HEK293T (cell line): ENCODE measurements at regions not wholly inside any gene's neighbourhood (a gene's known extent, or its start where the extent isn't known, plus 50 kb on each side); places are given as distances from the start of the nearest gene placed in this dataset.

ENCODE experiments used
- CTCF ChIA-PET: fragments of 350-600 bp; formaldehyde crosslinking; extraction: SDS; loops from one replicate; lab custom pipeline; 2021; ENCODE audit warnings: antibody characterized with exemption, inconsistent platforms; lab: Yijun Ruan, JAX
- POLR2A ChIA-PET: fragments of 350-600 bp; formaldehyde crosslinking; extraction: SDS; loops from one replicate; lab custom pipeline; 2020; ENCODE audit warnings: antibody characterized with exemption, inconsistent platforms; lab: Yijun Ruan, JAX
- DNase-seq: peaks from one replicate; pipeline ENCODE4 v3.0.0; 2012; ENCODE audit warnings: mixed read lengths; ENCODE audit errors: extremely low spot score
- ARNT ChIP-seq: fragments of 450-650 bp; IDR thresholded peaks from 2 replicates; pipeline ENCODE4 v1.6.1; 2017; ENCODE audit warnings: mild to moderate bottlenecking
- BHLHE40 ChIP-seq: fragments of 450-650 bp; IDR thresholded peaks from 2 replicates; pipeline ENCODE4 v1.6.1; 2016; ENCODE audit warnings: mild to moderate bottlenecking, moderate library complexity, borderline replicate concordance
- CTBP1 ChIP-seq: fragments of 450-650 bp; IDR thresholded peaks from 2 replicates; pipeline ENCODE4 v1.6.1; 2016; ENCODE audit warnings: borderline replicate concordance
- ELF4 ChIP-seq: fragments of 450-650 bp; IDR thresholded peaks from 2 replicates; pipeline ENCODE4 v1.6.1; 2017; ENCODE audit warnings: antibody characterized with exemption
- FOXA1 ChIP-seq: fragments of 450-650 bp; IDR thresholded peaks from 2 replicates; pipeline ENCODE4 v1.6.1; 2016; ENCODE audit warnings: mild to moderate bottlenecking
- FOXK2 ChIP-seq: fragments of 450-650 bp; IDR thresholded peaks from 2 replicates; pipeline ENCODE4 v1.6.1; 2016; ENCODE audit warnings: mild to moderate bottlenecking
- FOXM1 ChIP-seq: fragments of 450-650 bp; IDR thresholded peaks from 2 replicates; pipeline ENCODE4 v1.6.1; 2017; ENCODE audit warnings: mild to moderate bottlenecking, borderline replicate concordance
- HDGF ChIP-seq: fragments of 450-650 bp; IDR thresholded peaks from 2 replicates; pipeline ENCODE4 v1.6.1; 2017; ENCODE audit warnings: antibody characterized with exemption, borderline replicate concordance
- L3MBTL2 ChIP-seq: fragments of 450-650 bp; conservative IDR thresholded peaks from 2 replicates; pipeline ENCODE4 v1.6.1; 2016; ENCODE audit warnings: mild to moderate bottlenecking
- LEF1 ChIP-seq: fragments of 450-650 bp; IDR thresholded peaks from 2 replicates; pipeline ENCODE4 v1.6.1; 2017; ENCODE audit warnings: mild to moderate bottlenecking, borderline replicate concordance
- NFRKB ChIP-seq: fragments of 450-650 bp; IDR thresholded peaks from 2 replicates; pipeline ENCODE4 v1.6.1; 2016; ENCODE audit warnings: mild to moderate bottlenecking, moderate library complexity
- PKNOX1 ChIP-seq: fragments of 450-650 bp; IDR thresholded peaks from 2 replicates; pipeline ENCODE4 v1.6.1; 2016
- SP1 ChIP-seq: fragments of 450-650 bp; IDR thresholded peaks from 2 replicates; pipeline ENCODE4 v1.6.1; 2017
- SUZ12 ChIP-seq: fragments of 450-650 bp; IDR thresholded peaks from 2 replicates; pipeline ENCODE4 v1.6.1; 2016; ENCODE audit warnings: mild to moderate bottlenecking
- TARDBP ChIP-seq: fragments of 450-650 bp; IDR thresholded peaks from 2 replicates; pipeline ENCODE4 v1.6.1; 2016
- ZNF384 ChIP-seq: fragments of 450-650 bp; IDR thresholded peaks from 2 replicates; pipeline ENCODE4 v1.6.1; 2016

DNA sequence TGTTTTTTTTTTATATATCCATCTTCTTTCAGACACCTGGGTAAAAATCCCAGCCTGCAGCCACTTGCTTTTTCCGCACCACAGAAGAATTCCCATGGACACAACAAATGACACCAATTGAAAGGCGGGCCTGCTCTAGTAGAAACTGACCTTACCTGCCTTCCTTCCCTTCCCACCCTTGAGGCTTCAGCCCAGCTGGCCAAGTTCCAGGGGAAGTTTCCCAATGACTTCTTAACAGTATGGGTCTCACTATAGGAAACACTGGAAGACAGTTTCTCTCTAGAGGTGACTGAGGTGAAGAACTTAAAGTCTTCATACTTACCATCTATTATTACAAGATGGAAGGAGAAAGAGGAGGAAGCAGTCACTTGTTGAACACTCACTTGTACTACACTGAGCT is 714.2 kb upstream of the NR2F2 start:
- ChIA-PET POLR2A (no interaction called here), CTCF (no interaction called here)
- no peak for TF ChIP-seq BHLHE40
- TF ChIP-seq SUZ12, result no peak
- TF ChIP-seq FOXA1, result no peak
- TF ChIP-seq ELF4, result no peak
- no peak for TF ChIP-seq ZNF384
- TF ChIP-seq NFRKB, result no peak
- no peak for TF ChIP-seq PKNOX1
- no peak for TF ChIP-seq TARDBP
- TF ChIP-seq ARNT, result no peak
- no peak for TF ChIP-seq FOXK2
- TF ChIP-seq L3MBTL2, result no peak
- DNase-seq, result no peak

- POLR2A ChIA-PET, result no interaction called here
- DNase-seq, result no peak
- CTCF ChIA-PET, result no interaction called here
- no peak for TF ChIP-seq BHLHE40
- no peak for TF ChIP-seq TARDBP
- TF ChIP-seq NFRKB, result no peak
- no peak for TF ChIP-seq L3MBTL2
- TF ChIP-seq FOXK2, result no peak
- TF ChIP-seq LEF1, result no peak
- TF ChIP-seq ZNF384, result no peak
- no peak for TF ChIP-seq CTBP1
- no peak for TF ChIP-seq PKNOX1
- TF ChIP-seq SP1, result no peak
- TF ChIP-seq ELF4, result no peak
- TF ChIP-seq FOXA1, result no peak
- no peak for TF ChIP-seq SUZ12
- no peak for TF ChIP-seq FOXM1
- TF ChIP-seq ARNT, result no peak
- no peak for TF ChIP-seq HDGF
Observed at GRCh38 chr15:95620934-95621579, 709.4 kb upstream of the NR2F2 start.

DNA sequence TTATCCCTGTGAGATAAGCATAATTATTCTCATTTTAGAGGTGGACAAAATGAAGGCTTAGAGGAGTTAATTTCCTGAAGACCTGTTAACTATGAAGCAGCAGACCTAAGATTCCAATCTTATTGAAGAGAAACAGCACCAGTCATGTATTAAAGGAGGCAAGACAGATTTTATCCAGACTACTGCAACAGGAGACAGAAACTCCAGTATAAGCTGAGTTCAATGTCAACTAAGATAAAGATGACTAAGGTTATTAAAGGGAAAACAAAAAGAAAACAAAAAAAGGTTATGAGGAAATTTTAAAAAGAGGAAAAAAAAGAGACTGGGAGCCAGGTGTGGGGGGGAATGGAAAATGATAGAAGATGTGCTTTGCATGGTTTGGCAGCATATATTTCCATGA is 707.7 kb upstream of the NR2F2 start:
- no peak for TF ChIP-seq L3MBTL2
- no peak for TF ChIP-seq PKNOX1
- TF ChIP-seq FOXM1, result no peak
- no peak for TF ChIP-seq ELF4
- TF ChIP-seq SP1, result no peak
- TF ChIP-seq ARNT, result no peak
- TF ChIP-seq CTBP1, result no peak
- TF ChIP-seq TARDBP, result no peak
- TF ChIP-seq HDGF, result no peak
- TF ChIP-seq SUZ12, result no peak
- no peak for TF ChIP-seq ZNF384
- no peak for TF ChIP-seq FOXA1
- TF ChIP-seq FOXK2, result no peak
- no peak for TF ChIP-seq LEF1
- no peak for TF ChIP-seq BHLHE40
- TF ChIP-seq NFRKB, result no peak
- CTCF ChIA-PET, result no interaction called here
- POLR2A ChIA-PET, result no interaction called here
- no peak for DNase-seq

DNA sequence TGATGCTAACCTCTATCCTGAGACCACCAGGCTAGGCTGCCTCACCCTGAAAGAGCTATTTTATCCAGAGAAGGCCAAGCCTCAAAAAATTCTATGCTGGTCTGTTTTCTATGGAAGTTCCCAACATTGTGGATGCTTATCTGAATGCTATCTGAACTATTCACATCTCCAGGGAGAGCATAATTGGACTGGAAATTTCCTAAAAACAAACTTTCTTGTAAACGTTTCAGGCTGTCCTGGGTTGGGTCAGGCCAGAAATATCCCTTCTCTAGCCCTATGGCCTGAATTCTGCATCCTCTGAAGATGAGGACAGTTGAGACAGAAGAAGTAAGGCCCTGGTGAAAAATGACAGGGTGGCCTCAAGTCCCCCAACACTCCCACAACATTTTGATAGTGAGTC is 706.4 kb upstream of the NR2F2 start:
- POLR2A ChIA-PET, result no interaction called here
- CTCF ChIA-PET, result no interaction called here
- no peak for DNase-seq
- TF ChIP-seq SUZ12, result no peak
- TF ChIP-seq SP1, result no peak
- no peak for TF ChIP-seq BHLHE40
- TF ChIP-seq ELF4, result no peak
- no peak for TF ChIP-seq CTBP1
- no peak for TF ChIP-seq FOXA1
- TF ChIP-seq PKNOX1, result no peak
- TF ChIP-seq L3MBTL2, result no peak
- no peak for TF ChIP-seq TARDBP
- TF ChIP-seq LEF1, result no peak
- TF ChIP-seq FOXK2, result no peak
- TF ChIP-seq NFRKB, result no peak

DNA sequence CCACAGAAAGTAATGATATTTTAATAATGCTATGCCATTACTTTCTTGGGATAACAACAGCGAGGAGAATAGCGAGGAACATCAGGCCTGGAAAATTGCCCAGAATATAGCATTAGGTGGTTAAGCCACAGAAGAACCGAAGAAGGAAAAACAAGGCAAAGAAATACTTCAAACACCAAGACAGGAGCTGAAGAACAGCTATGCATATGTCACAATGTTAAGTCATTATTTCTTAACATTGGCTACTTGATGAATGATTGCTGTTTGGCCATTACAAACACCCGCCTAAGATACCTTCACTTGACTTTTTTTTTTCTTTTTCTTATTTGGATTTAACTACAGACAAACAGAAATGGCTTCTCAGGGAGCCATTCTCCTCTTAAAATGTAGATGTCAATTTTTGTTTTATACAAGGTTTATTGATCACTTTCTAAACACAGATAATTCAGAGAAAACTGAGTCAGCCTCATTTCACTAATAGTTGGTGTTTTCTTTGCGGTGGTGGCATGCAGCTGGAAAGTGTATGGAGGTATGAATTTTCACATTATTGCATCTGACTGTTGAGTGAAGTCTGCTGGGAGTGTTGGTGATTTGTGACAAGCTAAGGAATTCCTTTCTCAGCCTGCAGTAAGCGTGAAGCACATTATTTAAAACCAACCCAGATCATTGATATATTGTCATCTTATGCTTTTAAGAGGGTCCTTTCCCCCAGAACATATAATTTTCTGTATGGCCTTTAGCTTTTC is 705.7 kb upstream of the NR2F2 start:
- TF ChIP-seq ZNF384, result no peak
- no peak for TF ChIP-seq L3MBTL2
- no peak for TF ChIP-seq SP1
- TF ChIP-seq FOXA1, result no peak
- no peak for TF ChIP-seq NFRKB
- no peak for TF ChIP-seq FOXM1
- no peak for TF ChIP-seq PKNOX1
- no peak for TF ChIP-seq TARDBP
- TF ChIP-seq BHLHE40, result no peak
- TF ChIP-seq SUZ12, result no peak
- TF ChIP-seq LEF1, result no peak
- no peak for TF ChIP-seq HDGF
- TF ChIP-seq CTBP1, result no peak
- TF ChIP-seq ELF4, result no peak
- TF ChIP-seq FOXK2, result no peak
- TF ChIP-seq ARNT, result no peak
- no peak for DNase-seq
- CTCF ChIA-PET, result no interaction called here
- POLR2A ChIA-PET, result no interaction called here
